ENCODE measurements at regions not wholly inside any gene's neighbourhood (a gene's known extent, or its start where the extent isn't known, plus 50 kb on each side); places are given as distances from the start of the nearest gene placed in this dataset.

GRCh38 chr2:240213226-240213475 lies 72.7 kb upstream of the OTOS start:
- TF ChIP-seq, protein P1, sequence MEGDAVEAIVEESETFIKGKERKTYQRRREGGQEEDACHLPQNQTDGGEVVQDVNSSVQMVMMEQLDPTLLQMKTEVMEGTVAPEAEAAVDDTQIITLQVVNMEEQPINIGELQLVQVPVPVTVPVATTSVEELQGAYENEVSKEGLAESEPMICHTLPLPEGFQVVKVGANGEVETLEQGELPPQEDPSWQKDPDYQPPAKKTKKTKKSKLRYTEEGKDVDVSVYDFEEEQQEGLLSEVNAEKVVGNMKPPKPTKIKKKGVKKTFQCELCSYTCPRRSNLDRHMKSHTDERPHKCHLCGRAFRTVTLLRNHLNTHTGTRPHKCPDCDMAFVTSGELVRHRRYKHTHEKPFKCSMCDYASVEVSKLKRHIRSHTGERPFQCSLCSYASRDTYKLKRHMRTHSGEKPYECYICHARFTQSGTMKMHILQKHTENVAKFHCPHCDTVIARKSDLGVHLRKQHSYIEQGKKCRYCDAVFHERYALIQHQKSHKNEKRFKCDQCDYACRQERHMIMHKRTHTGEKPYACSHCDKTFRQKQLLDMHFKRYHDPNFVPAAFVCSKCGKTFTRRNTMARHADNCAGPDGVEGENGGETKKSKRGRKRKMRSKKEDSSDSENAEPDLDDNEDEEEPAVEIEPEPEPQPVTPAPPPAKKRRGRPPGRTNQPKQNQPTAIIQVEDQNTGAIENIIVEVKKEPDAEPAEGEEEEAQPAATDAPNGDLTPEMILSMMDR (IDR thresholded peaks at IDR 0.05): no peak
- no peak for TF ChIP-seq EZH2 (IDR thresholded peaks at IDR 0.05)
